Mesothelial cell of epicardium (in vitro differentiated cells): ENCODE measurements at regions not wholly inside any gene's neighbourhood (a gene's known extent, or its start where the extent isn't known, plus 50 kb on each side); places are given as distances from the start of the nearest gene placed in this dataset.

ENCODE experiments used
- DNase-seq, 2 experiments: peaks; one replicate each; pipeline ENCODE4 v3.0.0; 2021; ENCODE audit warnings: low spot score in 2 of 2; ENCODE audit not compliant: unreplicated experiment in 2 of 2
- H3K27ac Mint-ChIP-seq: 2 replicates; pipeline ENCODE4 v1.8.0; 2021; ENCODE audit warnings: mixed read lengths
- H3K27me3 Mint-ChIP-seq: 2 replicates; pipeline ENCODE4 v1.8.0; 2021; ENCODE audit warnings: low read depth, mixed read lengths
- H3K36me3 Mint-ChIP-seq: 2 replicates; pipeline ENCODE4 v1.8.0; 2021; ENCODE audit warnings: mixed read lengths
- H3K4me1 Mint-ChIP-seq: 2 replicates; pipeline ENCODE4 v1.8.0; 2021; ENCODE audit warnings: mixed read lengths
- H3K4me3 Mint-ChIP-seq: 2 replicates; pipeline ENCODE4 v1.8.0; 2021; ENCODE audit warnings: mild to moderate bottlenecking, moderate library complexity, mixed read lengths
- H3K9me3 Mint-ChIP-seq: 2 replicates; pipeline ENCODE4 v1.8.0; 2021; ENCODE audit warnings: mixed read lengths
- CTCF ChIP-seq: fragments of 200-600 bp; sonication (generic); IDR thresholded peaks from one replicate; pipeline ENCODE4 v1.5.0; 2021; ENCODE audit warnings: antibody characterized with exemption; ENCODE audit not compliant: unreplicated experiment

GRCh38 chr12:38556647-38557046 is 240.1 kb downstream of the ALG10B start:
- Mint-ChIP-seq H3K36me3 (no peaks in the 10 kb centered on the region), H3K27me3 (peaks cover 4% of the 10 kb centered on the region), H3K4me3 (no peak overlapping the region), H3K4me1 (no peaks in the 10 kb centered on the region), H3K27ac (no peak overlapping the region), H3K9me3 (peaks cover 8% of the 10 kb centered on the region)
- TF ChIP-seq CTCF, result no peak
- no peak for DNase-seq

- Mint-ChIP-seq H3K4me3 (no peak overlapping the region), H3K27me3 (no peaks in the 10 kb centered on the region), H3K9me3 (no peaks in the 10 kb centered on the region), H3K27ac (no peak overlapping the region), H3K4me1 (peaks cover 5% of the 10 kb centered on the region), H3K36me3 (no peaks in the 10 kb centered on the region)
- DNase-seq, result no peak
- TF ChIP-seq CTCF, result no peak
These were observed 268.5 kb downstream of the ALG10B start for GRCh38 chr12:38585086-38585485.

GRCh38 chr12:38586789-38587188 is 270.2 kb downstream of the ALG10B start:
- TF ChIP-seq CTCF, result no peak
- H3K9me3 Mint-ChIP-seq, result no peaks in the 10 kb centered on the region
- H3K4me1 Mint-ChIP-seq, result peaks cover 5% of the 10 kb centered on the region
- H3K36me3 Mint-ChIP-seq, result no peaks in the 10 kb centered on the region
- no peak for DNase-seq
- H3K27ac Mint-ChIP-seq, result no peak overlapping the region
- no peaks in the 10 kb centered on the region for H3K27me3 Mint-ChIP-seq
- no peak overlapping the region for H3K4me3 Mint-ChIP-seq

- peaks cover 5% of the 10 kb centered on the region for H3K4me1 Mint-ChIP-seq
- H3K36me3 Mint-ChIP-seq, result no peaks in the 10 kb centered on the region
- H3K9me3 Mint-ChIP-seq, result no peaks in the 10 kb centered on the region
- no peak overlapping the region for H3K27ac Mint-ChIP-seq
- DNase-seq, result no peak
- TF ChIP-seq CTCF, result no peak
- H3K4me3 Mint-ChIP-seq, result no peak overlapping the region
- no peaks in the 10 kb centered on the region for H3K27me3 Mint-ChIP-seq
These were observed 271.0 kb downstream of the ALG10B start for GRCh38 chr12:38587594-38587993.

GRCh38 chr12:38588624-38589305 is 272.2 kb downstream of the ALG10B start:
- no peaks in the 10 kb centered on the region for H3K36me3 Mint-ChIP-seq
- no peak overlapping the region for H3K27ac Mint-ChIP-seq
- TF ChIP-seq CTCF, result no peak
- H3K4me1 Mint-ChIP-seq, result peaks cover 5% of the 10 kb centered on the region
- DNase-seq, result no peak
- H3K9me3 Mint-ChIP-seq, result no peaks in the 10 kb centered on the region
- H3K4me3 Mint-ChIP-seq, result no peak overlapping the region
- H3K27me3 Mint-ChIP-seq, result no peaks in the 10 kb centered on the region

- no peak for DNase-seq
- no peaks in the 10 kb centered on the region for H3K36me3 Mint-ChIP-seq
- H3K9me3 Mint-ChIP-seq, result no peaks in the 10 kb centered on the region
- no peaks in the 10 kb centered on the region for H3K27me3 Mint-ChIP-seq
- no peak for TF ChIP-seq CTCF
- peaks cover 5% of the 10 kb centered on the region for H3K4me1 Mint-ChIP-seq
- H3K4me3 Mint-ChIP-seq, result no peak overlapping the region
- no peak overlapping the region for H3K27ac Mint-ChIP-seq
These were observed 272.7 kb downstream of the ALG10B start for GRCh38 chr12:38589306-38589632.
